HCT116 (cell line): ENCODE measurements at regions not wholly inside any gene's neighbourhood (a gene's known extent, or its start where the extent isn't known, plus 50 kb on each side); places are given as distances from the start of the nearest gene placed in this dataset.

Source experiments
- ATAC-seq: fragments of 200-7000 bp; cut with Tn5 transposase; 2 replicates; pipeline ENCODE4 v1.9.1; 2020; ENCODE audit warnings: mild to moderate bottlenecking, moderate library complexity
- BruUV-seq: library from RNA; stranded (reverse); fragments of 400-500 nt; replicated peaks from 2 replicates; lab custom pipeline; 2021; lab: Mats Ljungman, UMichigan
- CTCF ChIA-PET: fragments of 300-600 bp; sonication (Branson Sonifier 250); formaldehyde crosslinking; loops from one replicate; lab custom pipeline; 2021; ENCODE audit warnings: antibody characterized with exemption; lab: Charles Lee
- POLR2A ChIA-PET: fragments of 300-600, 350-600 bp; sonication (Branson Sonifier 250); formaldehyde crosslinking; loops from one replicate; lab custom pipeline; 2021; ENCODE audit warnings: antibody characterized with exemption; lab: Charles Lee
- RAD21 ChIA-PET, 2 experiments: fragments of 300-600 bp; sonication (Branson Sonifier 250); formaldehyde crosslinking; loops; one replicate each; lab custom pipeline; 2023; ENCODE audit warnings: low total read pairs in 2 of 2; ENCODE audit not compliant: uncharacterized antibody in 2 of 2, unreplicated experiment in 2 of 2, low non-redundant PET in 1 of 2; lab: Charles Lee
- DNase-seq: peaks from one replicate; pipeline ENCODE4 v3.0.0-alpha.2; 2010; ENCODE audit warnings: low read depth, low spot score
- H2AFZ ChIP-seq: fragments of 200-600 bp; shearing (Covaris generic), sonication (generic); 2 replicates; pipeline ENCODE4 v1.6.1; 2017; ENCODE audit warnings: low read depth, mixed run types, mixed read lengths, antibody characterized with exemption, low read length; ENCODE audit not compliant: poor library complexity, severe bottlenecking
- H3K27ac ChIP-seq: 2 replicates; pipeline ENCODE4 v1.5.1; 2012; ENCODE audit warnings: low read depth, low read length
- H3K27me3 ChIP-seq: fragments of 200-600 bp; sonication (generic); 2 replicates; pipeline ENCODE4 v1.6.1; 2016; ENCODE audit warnings: mixed run types, low read length, mixed read lengths; ENCODE audit not compliant: insufficient read depth
- H3K36me3 ChIP-seq, 2 experiments: fragments of 200-500 bp in 1 of 2; fragments of 200-600 bp in 1 of 2; sonication (Bioruptor generic) in 1 of 2; sonication (generic) in 1 of 2; 2 replicates each; pipeline versions ENCODE4 v1.5.1 to v1.6.1; 2014 to 2016; ENCODE audit warnings: low read length in 2 of 2, inconsistent platforms in 1 of 2, mixed read lengths in 1 of 2, mixed run types in 1 of 2; ENCODE audit not compliant: insufficient read depth in 2 of 2, control insufficient read depth in 1 of 2
- H3K4me1 ChIP-seq, 2 experiments: fragments of 200-600 bp in 1 of 2; sonication (generic) in 1 of 2; 2 replicates each; pipeline versions ENCODE4 v1.5.1 to v1.6.1; 2012 to 2017; ENCODE audit warnings: low read length in 2 of 2, inconsistent platforms in 1 of 2, mild to moderate bottlenecking in 1 of 2, mixed read lengths in 1 of 2, mixed run types in 1 of 2, moderate library complexity in 1 of 2; ENCODE audit not compliant: insufficient read depth in 2 of 2, control insufficient read depth in 1 of 2
- H3K4me2 ChIP-seq: fragments of 200-600 bp; sonication (generic); 2 replicates; pipeline ENCODE4 v1.6.1; 2017; ENCODE audit warnings: mixed run types, low read length, mixed read lengths
- H3K4me3 ChIP-seq, 2 experiments: fragments of 200-600 bp in 1 of 2; sonication (generic) in 1 of 2; replicated peaks in 1 of 2; 2 replicates each; pipeline ENCODE4 v1.5.1; 2011 to 2016; ENCODE audit warnings: low read length in 2 of 2, control low read depth in 1 of 2, low read depth in 1 of 2, mild to moderate bottlenecking in 1 of 2, mixed read lengths in 1 of 2, mixed run types in 1 of 2
- H3K79me2 ChIP-seq: fragments of 200-600 bp; sonication (generic); 2 replicates; pipeline ENCODE4 v1.6.1; 2017; ENCODE audit warnings: mild to moderate bottlenecking, mixed run types, low read length, moderate library complexity, mixed read lengths; ENCODE audit not compliant: insufficient read depth
- H3K9ac ChIP-seq: fragments of 200-600 bp; sonication (generic); 2 replicates; pipeline ENCODE4 v1.6.1; 2016; ENCODE audit warnings: low read length, mixed read lengths
- H3K9me2 ChIP-seq: fragments of 200-600 bp; sonication (generic), shearing (Covaris generic); 2 replicates; pipeline ENCODE4 v1.6.1; 2017; ENCODE audit warnings: mixed run types, mild to moderate bottlenecking, moderate library complexity; ENCODE audit not compliant: insufficient read depth
- H3K9me3 ChIP-seq, 2 experiments: fragments of 200-500 bp in 1 of 2; fragments of 200-600 bp in 1 of 2; sonication (Bioruptor generic) in 1 of 2; sonication (generic) in 1 of 2; 2 replicates each; pipeline ENCODE4 v1.6.1; 2014 to 2017; ENCODE audit warnings: low read length in 2 of 2, mixed read lengths in 2 of 2, inconsistent platforms in 1 of 2, low read depth in 1 of 2, mild to moderate bottlenecking in 1 of 2, mixed run types in 1 of 2, moderate library complexity in 1 of 2; ENCODE audit not compliant: control insufficient read depth in 1 of 2, insufficient read depth in 1 of 2
- H4K20me1 ChIP-seq: fragments of 200-600 bp; sonication (generic), shearing (Covaris generic); 2 replicates; pipeline ENCODE4 v1.6.1; 2017; ENCODE audit warnings: mixed run types, mild to moderate bottlenecking, moderate library complexity; ENCODE audit not compliant: insufficient read depth
- CBX3 ChIP-seq: IDR thresholded peaks from 2 replicates; pipeline ENCODE4 v1.6.1; 2012; ENCODE audit warnings: low read depth
- ELF1 ChIP-seq: IDR thresholded peaks from 2 replicates; pipeline ENCODE4 v1.6.1; 2012; ENCODE audit warnings: low read depth, borderline replicate concordance
- EZH2phosphoT487 ChIP-seq: fragments of 200-600 bp; IDR thresholded peaks from 2 replicates; pipeline ENCODE4 v1.6.1; 2018; ENCODE audit warnings: antibody characterized with exemption, borderline replicate concordance
- FOSL1 ChIP-seq: IDR thresholded peaks from 2 replicates; pipeline ENCODE4 v1.6.1; 2012; ENCODE audit warnings: low read depth
- JUND ChIP-seq: IDR thresholded peaks from 2 replicates; pipeline ENCODE4 v1.6.1; 2012
- RAD21 ChIP-seq: IDR thresholded peaks from 2 replicates; pipeline ENCODE4 v1.6.1; 2012; ENCODE audit warnings: low read depth, mild to moderate bottlenecking
- SRF ChIP-seq: IDR thresholded peaks from 2 replicates; pipeline ENCODE4 v1.6.1; 2012; ENCODE audit warnings: low read depth
- TCF7L2 ChIP-seq: IDR thresholded peaks from 2 replicates; pipeline ENCODE4 v1.7.0; 2011; ENCODE audit warnings: borderline replicate concordance, inconsistent platforms; ENCODE audit not compliant: insufficient read depth, insufficient read length; ENCODE audit errors: extremely low read depth
- YY1 ChIP-seq: IDR thresholded peaks from 2 replicates; pipeline ENCODE4 v1.6.1; 2011; ENCODE audit warnings: low read length, low read depth, moderate library complexity, mild to moderate bottlenecking; ENCODE audit not compliant: insufficient replicate concordance; ENCODE audit errors: extremely low read depth
- ZFX ChIP-seq: fragments of 450-650 bp; IDR thresholded peaks from 2 replicates; pipeline ENCODE4 v1.6.1; 2017
- intact Hi-C: fragments of 100-400 bp; cut with micrococcal nuclease; formaldehyde crosslinking; loops from 2 replicates; pipeline ENCODE4 v1.10.0; 2022
- TF ChIP-seq, protein P1 (sequence below): IDR thresholded peaks from 2 replicates; pipeline ENCODE4 v1.6.1; 2011; ENCODE audit warnings: mild to moderate bottlenecking, low read length, moderate library complexity; ENCODE audit not compliant: insufficient replicate concordance; ENCODE audit errors: extremely low read depth

- Histone ChIP-seq H3K27ac (no peak overlapping the region), H3K27me3 (no peaks in the 10 kb centered on the region), H3K9me2 (no peaks in the 10 kb centered on the region), H2AFZ (no peak overlapping the region), H3K4me3 (no peak overlapping the region), H3K36me3 (no peaks in the 10 kb centered on the region), H3K4me2 (no peak overlapping the region), H3K4me1 (no peaks in the 10 kb centered on the region), H3K9ac (no peak overlapping the region), H4K20me1 (no peaks in the 10 kb centered on the region), H3K79me2 (no peaks in the 10 kb centered on the region), H3K9me3 (no peaks in the 10 kb centered on the region)
- DNase-seq = no peak
- intact Hi-C loops = no loop called here
- TF ChIP-seq EZH2phosphoT487 (no peak), FOSL1 (no peak), ELF1 (no peak), TCF7L2 (no peak), RAD21 (no peak)
- RAD21 ChIA-PET = no interaction called here
- CTCF ChIA-PET = no interaction called here
- no TSS peak for BruUV-seq
- POLR2A ChIA-PET = no interaction called here
- no peak for ATAC-seq
Measured at GRCh38 chr6:143007646-143008045, 53.0 kb upstream of the AIG1 start.

- TF ChIP-seq ELF1 = no peak
- no peak for TF ChIP-seq JUND
- TF ChIP-seq YY1 = no peak
- TF ChIP-seq SRF = no peak
- TF ChIP-seq, protein P1, sequence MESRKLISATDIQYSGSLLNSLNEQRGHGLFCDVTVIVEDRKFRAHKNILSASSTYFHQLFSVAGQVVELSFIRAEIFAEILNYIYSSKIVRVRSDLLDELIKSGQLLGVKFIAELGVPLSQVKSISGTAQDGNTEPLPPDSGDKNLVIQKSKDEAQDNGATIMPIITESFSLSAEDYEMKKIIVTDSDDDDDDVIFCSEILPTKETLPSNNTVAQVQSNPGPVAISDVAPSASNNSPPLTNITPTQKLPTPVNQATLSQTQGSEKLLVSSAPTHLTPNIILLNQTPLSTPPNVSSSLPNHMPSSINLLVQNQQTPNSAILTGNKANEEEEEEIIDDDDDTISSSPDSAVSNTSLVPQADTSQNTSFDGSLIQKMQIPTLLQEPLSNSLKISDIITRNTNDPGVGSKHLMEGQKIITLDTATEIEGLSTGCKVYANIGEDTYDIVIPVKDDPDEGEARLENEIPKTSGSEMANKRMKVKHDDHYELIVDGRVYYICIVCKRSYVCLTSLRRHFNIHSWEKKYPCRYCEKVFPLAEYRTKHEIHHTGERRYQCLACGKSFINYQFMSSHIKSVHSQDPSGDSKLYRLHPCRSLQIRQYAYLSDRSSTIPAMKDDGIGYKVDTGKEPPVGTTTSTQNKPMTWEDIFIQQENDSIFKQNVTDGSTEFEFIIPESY = no peak
- TF ChIP-seq CBX3 = no peak
- no peak for TF ChIP-seq ZFX
- H3K36me3 ChIP-seq = no peaks in the 10 kb centered on the region
- ATAC-seq (no peak), DNase-seq (no peak)
- ChIA-PET POLR2A (no interaction called here), CTCF (interaction anchor here (1.0 kb wide), 1 partner anchor 17 kb away, joined by 3 read pairs; no protein-coding TSS in a partner anchor), RAD21 (no interaction called here)
- no peaks in the 10 kb centered on the region for H3K9me2 ChIP-seq
- H3K4me2 ChIP-seq = no peak overlapping the region
- H3K4me1 ChIP-seq = no peaks in the 10 kb centered on the region
- intact Hi-C loops = no loop called here
- H3K9me3 ChIP-seq = no peaks in the 10 kb centered on the region
- H3K4me3 ChIP-seq = no peak overlapping the region
- H4K20me1 ChIP-seq = no peaks in the 10 kb centered on the region
- no peaks in the 10 kb centered on the region for H3K27me3 ChIP-seq
- H3K79me2 ChIP-seq = no peaks in the 10 kb centered on the region
- no peak overlapping the region for H2AFZ ChIP-seq
- no TSS peak for BruUV-seq
- H3K27ac ChIP-seq = no peak overlapping the region
- no peak overlapping the region for H3K9ac ChIP-seq
Measured at GRCh38 chr6:143009851-143010250, 50.8 kb upstream of the AIG1 start.
